HEK293 (cell line): ENCODE measurements at regions not wholly inside any gene's neighbourhood (a gene's known extent, or its start where the extent isn't known, plus 50 kb on each side); places are given as distances from the start of the nearest gene placed in this dataset.

Experiments used
- CTCF ChIA-PET: fragments of 350-600 bp; formaldehyde crosslinking; extraction: SDS; loops from one replicate; lab custom pipeline; 2021; ENCODE audit warnings: antibody characterized with exemption; lab: Yijun Ruan, JAX
- POLR2A ChIA-PET: fragments of 300-600 bp; formaldehyde crosslinking; extraction: SDS; loops from one replicate; lab custom pipeline; 2020; ENCODE audit warnings: antibody characterized with exemption, inconsistent platforms; lab: Yijun Ruan, JAX
- H3K27ac ChIP-seq: fragments of 200-500 bp; sonication (Bioruptor generic); 2 replicates; pipeline ENCODE4 v1.5.1; 2014; ENCODE audit warnings: low read depth, low read length, control low read depth, inconsistent platforms; ENCODE audit errors: extremely low read depth
- H3K36me3 ChIP-seq, 2 experiments: fragments of 200-500 bp in 1 of 2; sonication (Bioruptor generic) in 1 of 2; 1 replicate in 1 of 2; 2 replicates in 1 of 2; pipeline ENCODE4 v1.5.1; 2014 to 2017; ENCODE audit warnings: inconsistent platforms in 2 of 2, low read length in 2 of 2; ENCODE audit not compliant: control insufficient read depth in 2 of 2, insufficient read depth in 1 of 2
- H3K4me1 ChIP-seq: fragments of 200-500 bp; sonication (Bioruptor generic); 2 replicates; pipeline ENCODE4 v1.5.1; 2014; ENCODE audit warnings: mild to moderate bottlenecking, low read length, inconsistent platforms; ENCODE audit not compliant: control insufficient read depth, insufficient read depth
- H3K4me3 ChIP-seq: 2 replicates; pipeline ENCODE4 v1.5.1; 2011; ENCODE audit warnings: low read depth, mild to moderate bottlenecking, control low read depth, low read length, moderate library complexity
- H3K9me3 ChIP-seq: fragments of 200-500 bp; sonication (Bioruptor generic); 2 replicates; pipeline ENCODE4 v1.5.1; 2014; ENCODE audit warnings: low read depth, low read length, inconsistent platforms; ENCODE audit not compliant: control insufficient read depth, insufficient read depth
- GLIS1 ChIP-seq: fragments of 450-650 bp; formaldehyde crosslinking; IDR thresholded peaks from 2 replicates; pipeline ENCODE4 v1.5.1; 2016; ENCODE audit warnings: missing biosample characterization, missing genetic modification characterization
- HOXC10 ChIP-seq: sonication (generic); formaldehyde crosslinking; IDR thresholded peaks from 2 replicates; pipeline ENCODE4 v1.8.1; 2023; ENCODE audit warnings: mild to moderate bottlenecking, missing genetic modification reagents
- INSM2 ChIP-seq: fragments of 450-650 bp; formaldehyde crosslinking; IDR thresholded peaks from 2 replicates; pipeline ENCODE4 v1.5.1; 2016; ENCODE audit warnings: missing biosample characterization, missing genetic modification characterization
- KLF10 ChIP-seq: fragments of 450-650 bp; IDR thresholded peaks from 2 replicates; pipeline ENCODE4 v1.5.1; 2018; ENCODE audit warnings: missing biosample characterization, mild to moderate bottlenecking, missing genetic modification characterization
- KLF8 ChIP-seq: fragments of 450-650 bp; formaldehyde crosslinking; IDR thresholded peaks from 2 replicates; pipeline ENCODE4 v1.5.1; 2016; ENCODE audit warnings: missing biosample characterization, missing genetic modification characterization
- WT1 ChIP-seq: fragments of 450-650 bp; formaldehyde crosslinking; IDR thresholded peaks from 2 replicates; pipeline ENCODE4 v1.5.1; 2016; ENCODE audit warnings: missing biosample characterization, missing genetic modification characterization
- ZNF132 ChIP-seq: fragments of 450-650 bp; formaldehyde crosslinking; IDR thresholded peaks from 2 replicates; pipeline ENCODE4 v1.5.1; 2017; ENCODE audit warnings: missing biosample characterization, missing genetic modification characterization, borderline replicate concordance
- ZNF133 ChIP-seq: fragments of 450-650 bp; formaldehyde crosslinking; IDR thresholded peaks from 2 replicates; pipeline ENCODE4 v1.5.1; 2016; ENCODE audit warnings: missing biosample characterization, missing genetic modification characterization
- ZNF146 ChIP-seq: fragments of 450-650 bp; formaldehyde crosslinking; IDR thresholded peaks from 2 replicates; pipeline ENCODE4 v1.5.1; 2016; ENCODE audit warnings: missing biosample characterization, missing genetic modification characterization
- ZNF148 ChIP-seq: fragments of 450-650 bp; formaldehyde crosslinking; IDR thresholded peaks from 2 replicates; pipeline ENCODE4 v1.5.0; 2017; ENCODE audit warnings: missing biosample characterization, missing genetic modification characterization, borderline replicate concordance
- ZNF155 ChIP-seq: fragments of 450-650 bp; formaldehyde crosslinking; IDR thresholded peaks from 2 replicates; pipeline ENCODE4 v1.5.1; 2016; ENCODE audit warnings: missing biosample characterization, missing genetic modification characterization
- ZNF169 ChIP-seq: fragments of 450-650 bp; formaldehyde crosslinking; IDR thresholded peaks from 2 replicates; pipeline ENCODE4 v1.5.1; 2016; ENCODE audit warnings: missing biosample characterization, missing genetic modification characterization
- ZNF223 ChIP-seq: fragments of 450-650 bp; formaldehyde crosslinking; IDR thresholded peaks from 2 replicates; pipeline ENCODE4 v1.5.1; 2016; ENCODE audit warnings: missing biosample characterization, missing genetic modification characterization
- ZNF335 ChIP-seq: fragments of 450-650 bp; formaldehyde crosslinking; conservative IDR thresholded peaks from 2 replicates; pipeline ENCODE4 v1.5.1; 2016; ENCODE audit warnings: missing biosample characterization, missing genetic modification characterization
- ZNF366 ChIP-seq: fragments of 450-650 bp; formaldehyde crosslinking; conservative IDR thresholded peaks from 2 replicates; pipeline ENCODE4 v1.5.1; 2016; ENCODE audit warnings: missing biosample characterization, missing genetic modification characterization
- ZNF501 ChIP-seq: fragments of 450-650 bp; formaldehyde crosslinking; IDR thresholded peaks from 2 replicates; pipeline ENCODE4 v1.5.1; 2016; ENCODE audit warnings: missing biosample characterization, missing genetic modification characterization
- ZNF513 ChIP-seq: fragments of 450-650 bp; IDR thresholded peaks from 2 replicates; pipeline ENCODE4 v1.5.1; 2018; ENCODE audit warnings: missing biosample characterization, missing genetic modification characterization
- ZNF530 ChIP-seq: fragments of 450-650 bp; formaldehyde crosslinking; IDR thresholded peaks from 2 replicates; pipeline ENCODE4 v1.5.1; 2016; ENCODE audit warnings: low read depth, missing biosample characterization, missing genetic modification characterization
- ZNF544 ChIP-seq: fragments of 450-650 bp; formaldehyde crosslinking; IDR thresholded peaks from 2 replicates; pipeline ENCODE4 v1.5.0; 2017; ENCODE audit warnings: missing biosample characterization, missing genetic modification characterization
- ZNF585B ChIP-seq: fragments of 450-650 bp; formaldehyde crosslinking; IDR thresholded peaks from 2 replicates; pipeline ENCODE4 v1.5.1; 2016; ENCODE audit warnings: missing biosample characterization, missing genetic modification characterization
- ZNF629 ChIP-seq: fragments of 450-650 bp; formaldehyde crosslinking; IDR thresholded peaks from 2 replicates; pipeline ENCODE4 v1.5.1; 2017; ENCODE audit warnings: missing biosample characterization, missing genetic modification characterization
- ZNF660 ChIP-seq: fragments of 450-650 bp; IDR thresholded peaks from 2 replicates; pipeline ENCODE4 v1.5.1; 2018; ENCODE audit warnings: missing biosample characterization, mild to moderate bottlenecking, missing genetic modification characterization
- ZNF747 ChIP-seq: fragments of 450-650 bp; formaldehyde crosslinking; IDR thresholded peaks from 2 replicates; pipeline ENCODE4 v1.5.1; 2016; ENCODE audit warnings: missing biosample characterization, missing genetic modification characterization
- ZNF76 ChIP-seq: fragments of 450-650 bp; formaldehyde crosslinking; IDR thresholded peaks from 2 replicates; pipeline ENCODE4; 2016; ENCODE audit warnings: low read depth, missing biosample characterization, missing genetic modification characterization, borderline replicate concordance
- ZNF830 ChIP-seq: fragments of 450-650 bp; IDR thresholded peaks from 2 replicates; pipeline ENCODE4 v1.5.0; 2018; ENCODE audit warnings: missing biosample characterization, missing genetic modification characterization, low read depth, mild to moderate bottlenecking, moderate library complexity

GRCh38 chr16:63613701-63614100 lies 1508.2 kb downstream of the CDH11 start:
- POLR2A ChIA-PET: no interaction called here
- Histone ChIP-seq H3K9me3 (no peaks in the 10 kb centered on the region), H3K36me3 (no peaks in the 10 kb centered on the region), H3K27ac (no peak overlapping the region), H3K4me3 (no peak overlapping the region), H3K4me1 (no peaks in the 10 kb centered on the region)
- CTCF ChIA-PET: no interaction called here
- no peak for TF ChIP-seq ZNF629 (tag by site-specific recombination)
- no peak for TF ChIP-seq ZNF146 (tag by site-specific recombination)
- TF ChIP-seq HOXC10 (CRISPR knock-in tag): no peak
- no peak for TF ChIP-seq INSM2 (tag by site-specific recombination)
- TF ChIP-seq GLIS1 (tag by site-specific recombination): no peak
- no peak for TF ChIP-seq ZNF148 (tag by site-specific recombination)
- no peak for TF ChIP-seq ZNF530 (tag by site-specific recombination)
- TF ChIP-seq ZNF501 (tag by site-specific recombination): no peak
- TF ChIP-seq ZNF830 (tag by site-specific recombination): no peak
- TF ChIP-seq ZNF155 (tag by site-specific recombination): no peak
- TF ChIP-seq KLF8 (tag by site-specific recombination): no peak
- no peak for TF ChIP-seq ZNF76
- no peak for TF ChIP-seq ZNF544 (tag by site-specific recombination)

- Histone ChIP-seq H3K4me1 (no peaks in the 10 kb centered on the region), H3K4me3 (no peak overlapping the region), H3K9me3 (no peaks in the 10 kb centered on the region), H3K36me3 (no peaks in the 10 kb centered on the region), H3K27ac (no peak overlapping the region)
- TF ChIP-seq ZNF366 (no peak), ZNF660 (tag by site-specific recombination) (no peak), WT1 (no peak), ZNF585B (tag by site-specific recombination) (no peak), ZNF335 (tag by site-specific recombination) (no peak)
- CTCF ChIA-PET: no interaction called here
- POLR2A ChIA-PET: no interaction called here
Measured at GRCh38 chr16:63612462-63613227, 1509.2 kb downstream of the CDH11 start.

- no peaks in the 10 kb centered on the region for H3K4me1 ChIP-seq
- no peak overlapping the region for H3K4me3 ChIP-seq
- CTCF ChIA-PET: no interaction called here
- H3K9me3 ChIP-seq: no peaks in the 10 kb centered on the region
- TF ChIP-seq ZNF132 (tag by site-specific recombination): no peak
- no peak for TF ChIP-seq ZNF169
- TF ChIP-seq ZNF747: no peak
- TF ChIP-seq KLF10: no peak
- no peak for TF ChIP-seq ZNF223 (tag by site-specific recombination)
- TF ChIP-seq ZNF513 (tag by site-specific recombination): no peak
- no peak for TF ChIP-seq ZNF133
- TF ChIP-seq, all 188 proteins: peak for 0
- Histone ChIP-seq H3K36me3 (no peaks in the 10 kb centered on the region), H3K27ac (no peak overlapping the region)
- POLR2A ChIA-PET: no interaction called here
Measured at GRCh38 chr16:63606778-63607177, 1515.1 kb downstream of the CDH11 start.
